Endothelial cell of umbilical vein (primary cell): ENCODE measurements at regions not wholly inside any gene's neighbourhood (a gene's known extent, or its start where the extent isn't known, plus 50 kb on each side); places are given as distances from the start of the nearest gene placed in this dataset.

ENCODE experiments used
- BruUV-seq: library from RNA; stranded (reverse); fragments of 400-500 nt; replicated peaks from 2 replicates; lab custom pipeline; 2021; lab: Mats Ljungman, UMichigan
- CTCF ChIA-PET: fragments of 300-600, 350-600 bp; sonication (Branson Sonifier 250); formaldehyde crosslinking; loops from one replicate; lab custom pipeline; 2021; ENCODE audit warnings: antibody characterized with exemption, inconsistent platforms; lab: Charles Lee
- POLR2A ChIA-PET: fragments of 300-600, 350-600 bp; sonication (Branson Sonifier 250); formaldehyde crosslinking; loops from one replicate; lab custom pipeline; 2021; ENCODE audit warnings: antibody characterized with exemption, inconsistent platforms; lab: Charles Lee
- DNase-seq: peaks from one replicate; pipeline ENCODE4 v3.0.0-alpha.2; 2011; ENCODE audit warnings: low read depth, low spot score
- FAIRE-seq: peaks from 2 replicates; lab custom pipeline; 2011; peaks lifted over from hg19 to GRCh38; lab: Jason Lieb, UNC
- H2AFZ ChIP-seq: 2 replicates; pipeline ENCODE4 v1.6.0; 2012; ENCODE audit warnings: low read depth, low read length, control low read depth, inconsistent platforms
- H3K27ac ChIP-seq: 2 replicates; pipeline ENCODE4 v1.5.1; 2011; ENCODE audit warnings: low read depth, mild to moderate bottlenecking, control low read depth, low read length, moderate library complexity; ENCODE audit not compliant: insufficient read depth
- H3K27me3 ChIP-seq, 2 experiments: 2 replicates each; pipeline versions ENCODE4 v1.6.0 to v1.6.1; 2011; ENCODE audit warnings: low read length in 2 of 2, mixed read lengths in 1 of 2; ENCODE audit not compliant: control insufficient read depth in 2 of 2, insufficient read depth in 2 of 2
- H3K36me3 ChIP-seq, 2 experiments: 2 replicates in 1 of 2; 3 replicates in 1 of 2; pipeline ENCODE4 v1.5.1; 2011; ENCODE audit warnings: low read length in 2 of 2, mild to moderate bottlenecking in 1 of 2, moderate library complexity in 1 of 2; ENCODE audit not compliant: control insufficient read depth in 2 of 2, insufficient read depth in 2 of 2; ENCODE audit errors: extremely low read depth in 1 of 2
- H3K4me1 ChIP-seq: 3 replicates; pipeline ENCODE4 v1.5.1; 2011; ENCODE audit warnings: mild to moderate bottlenecking, low read length; ENCODE audit not compliant: control insufficient read depth, insufficient read depth; ENCODE audit errors: extremely low read depth
- H3K4me2 ChIP-seq: 2 replicates; pipeline ENCODE4 v1.6.1; 2011; ENCODE audit warnings: low read length, control low read depth, mixed read lengths; ENCODE audit not compliant: insufficient read depth
- H3K4me3 ChIP-seq, 3 experiments: fragments of 200-600 bp in 1 of 3; sonication (generic), shearing (Covaris generic) in 1 of 3; replicated peaks in 1 of 3; 2 replicates each; pipeline ENCODE4 v1.5.1; 2011 to 2016; ENCODE audit warnings: control low read depth in 3 of 3, low read length in 3 of 3, mild to moderate bottlenecking in 2 of 3, inconsistent platforms in 1 of 3, low read depth in 1 of 3, moderate library complexity in 1 of 3; ENCODE audit not compliant: insufficient read depth in 1 of 3
- H3K79me2 ChIP-seq: 2 replicates; pipeline ENCODE4 v1.6.0; 2012; ENCODE audit warnings: low read length, inconsistent platforms; ENCODE audit not compliant: control insufficient read depth, insufficient read depth
- H3K9ac ChIP-seq: replicated peaks from 2 replicates; pipeline ENCODE3; 2011; ENCODE audit warnings: low read length, control low read depth; ENCODE audit not compliant: insufficient read depth; ENCODE audit errors: extremely low read depth
- H3K9me1 ChIP-seq: replicated peaks from 3 replicates; pipeline ENCODE4 v1.6.0; 2011; ENCODE audit warnings: mild to moderate bottlenecking, low read length; ENCODE audit not compliant: control insufficient read depth, insufficient read depth; ENCODE audit errors: extremely low read depth
- H3K9me3 ChIP-seq: replicated peaks from 2 replicates; pipeline ENCODE4 v1.5.1; 2012; ENCODE audit warnings: low read length, inconsistent platforms; ENCODE audit not compliant: control insufficient read depth, insufficient read depth
- H4K20me1 ChIP-seq: replicated peaks from 2 replicates; pipeline ENCODE3; 2011; ENCODE audit warnings: mild to moderate bottlenecking, low read length; ENCODE audit not compliant: control insufficient read depth, insufficient read depth; ENCODE audit errors: extremely low read depth
- CTCF ChIP-seq, 2 donors: IDR thresholded peaks; 1 replicate in 1 of 2; 2 replicates in 1 of 2; pipeline ENCODE4 v1.5.1; 2011; ENCODE audit warnings: low read length in 2 of 2, mild to moderate bottlenecking in 2 of 2, moderate library complexity in 2 of 2, control low read depth in 1 of 2, inconsistent platforms in 1 of 2, low read depth in 1 of 2; ENCODE audit not compliant: insufficient read depth in 1 of 2; ENCODE audit errors: extremely low read depth in 1 of 2
- EZH2 ChIP-seq: IDR thresholded peaks from 2 replicates; pipeline ENCODE4 v1.6.1; 2012; ENCODE audit warnings: borderline replicate concordance, low read depth, mild to moderate bottlenecking, moderate library complexity, low read length, inconsistent platforms; ENCODE audit not compliant: severe bottlenecking
- FOS ChIP-seq: IDR thresholded peaks from 2 replicates; pipeline ENCODE4 v1.6.1; 2011; ENCODE audit warnings: mild to moderate bottlenecking, low read length, moderate library complexity, borderline replicate concordance; ENCODE audit not compliant: insufficient read depth
- GATA2 ChIP-seq: IDR thresholded peaks from 2 replicates; pipeline ENCODE4 v1.7.0; 2011; ENCODE audit warnings: low read depth, mild to moderate bottlenecking, moderate library complexity, mixed read lengths, low read length; ENCODE audit not compliant: insufficient read length, insufficient read depth
- JUN ChIP-seq: IDR thresholded peaks from 2 replicates; pipeline ENCODE4 v1.6.1; 2011; ENCODE audit warnings: borderline replicate concordance, low read depth; ENCODE audit not compliant: insufficient read length, insufficient read depth
- MAX ChIP-seq: IDR thresholded peaks from 2 replicates; pipeline ENCODE4 v1.6.1; 2011; ENCODE audit not compliant: insufficient read depth, insufficient read length
- MYC ChIP-seq: IDR thresholded peaks from one replicate; pipeline ENCODE4 v1.6.1; 2011; ENCODE audit warnings: mild to moderate bottlenecking, low read depth, low read length
- POLR2A ChIP-seq: IDR thresholded peaks from 2 replicates; pipeline ENCODE4 v1.6.1; 2012; ENCODE audit warnings: low read depth, mild to moderate bottlenecking, control low read depth, low read length
- POLR2AphosphoS5 ChIP-seq: IDR thresholded peaks from 2 replicates; pipeline ENCODE4 v1.6.1; 2012; ENCODE audit warnings: low read depth, mild to moderate bottlenecking, control low read depth, low read length, moderate library complexity; ENCODE audit not compliant: insufficient read depth
- dilution Hi-C: fragments of 300-500 bp; cut with MboI; formaldehyde crosslinking; loops from one replicate; pipeline ENCODE4 v1.15.0; 2019; ENCODE audit warnings: low sequenced_read_pairs; ENCODE audit not compliant: extremely low pct_ligation_motif_present
- intact Hi-C: fragments of 100-400 bp; cut with micrococcal nuclease; formaldehyde crosslinking; loops from one replicate; pipeline ENCODE4 v1.10.0; 2022

GRCh38 chr7:3193379-3194120 is 107.5 kb upstream of the SDK1 start:
- no peaks in the 10 kb centered on the region for H3K9me1 ChIP-seq
- no peaks in the 10 kb centered on the region for H3K27me3 ChIP-seq
- H3K4me3 ChIP-seq = no peak overlapping the region
- ChIA-PET CTCF (no interaction called here), POLR2A (no interaction called here)
- no peak for FAIRE-seq
- dilution Hi-C loops (no loop called here), intact Hi-C loops (no loop called here)
- no peak overlapping the region for H2AFZ ChIP-seq
- no peaks in the 10 kb centered on the region for H3K79me2 ChIP-seq
- TF ChIP-seq POLR2AphosphoS5 = no peak
- TF ChIP-seq POLR2A = no peak
- no peak for TF ChIP-seq CTCF (IDR thresholded peaks at IDR 0.05; ENCODE audit: extremely low read depth in 1 of 2, insufficient read depth in 1 of 2, low read depth in 1 of 2, low read length in 2 of 2)
- TF ChIP-seq GATA2 = no peak
- no peak for TF ChIP-seq MAX
- TF ChIP-seq JUN = no peak
- no peak for TF ChIP-seq EZH2
- TF ChIP-seq FOS = no peak
- TF ChIP-seq MYC = no peak
- H3K4me2 ChIP-seq = no peak overlapping the region
- H3K9me3 ChIP-seq = no peaks in the 10 kb centered on the region
- peaks cover 12% of the 10 kb centered on the region for H3K4me1 ChIP-seq
- H3K27ac ChIP-seq = no peak overlapping the region
- BruUV-seq = no TSS peak
- H3K9ac ChIP-seq = no peak overlapping the region
- H3K36me3 ChIP-seq = no peaks in the 10 kb centered on the region
- DNase-seq = no peak
- no peaks in the 10 kb centered on the region for H4K20me1 ChIP-seq
